ENCODE measurements at regions not wholly inside any gene's neighbourhood (a gene's known extent, or its start where the extent isn't known, plus 50 kb on each side); places are given as distances from the start of the nearest gene placed in this dataset.
A peak's percentile ranks its signal among the peaks of the same experiment; 100 is the strongest.

DNA sequence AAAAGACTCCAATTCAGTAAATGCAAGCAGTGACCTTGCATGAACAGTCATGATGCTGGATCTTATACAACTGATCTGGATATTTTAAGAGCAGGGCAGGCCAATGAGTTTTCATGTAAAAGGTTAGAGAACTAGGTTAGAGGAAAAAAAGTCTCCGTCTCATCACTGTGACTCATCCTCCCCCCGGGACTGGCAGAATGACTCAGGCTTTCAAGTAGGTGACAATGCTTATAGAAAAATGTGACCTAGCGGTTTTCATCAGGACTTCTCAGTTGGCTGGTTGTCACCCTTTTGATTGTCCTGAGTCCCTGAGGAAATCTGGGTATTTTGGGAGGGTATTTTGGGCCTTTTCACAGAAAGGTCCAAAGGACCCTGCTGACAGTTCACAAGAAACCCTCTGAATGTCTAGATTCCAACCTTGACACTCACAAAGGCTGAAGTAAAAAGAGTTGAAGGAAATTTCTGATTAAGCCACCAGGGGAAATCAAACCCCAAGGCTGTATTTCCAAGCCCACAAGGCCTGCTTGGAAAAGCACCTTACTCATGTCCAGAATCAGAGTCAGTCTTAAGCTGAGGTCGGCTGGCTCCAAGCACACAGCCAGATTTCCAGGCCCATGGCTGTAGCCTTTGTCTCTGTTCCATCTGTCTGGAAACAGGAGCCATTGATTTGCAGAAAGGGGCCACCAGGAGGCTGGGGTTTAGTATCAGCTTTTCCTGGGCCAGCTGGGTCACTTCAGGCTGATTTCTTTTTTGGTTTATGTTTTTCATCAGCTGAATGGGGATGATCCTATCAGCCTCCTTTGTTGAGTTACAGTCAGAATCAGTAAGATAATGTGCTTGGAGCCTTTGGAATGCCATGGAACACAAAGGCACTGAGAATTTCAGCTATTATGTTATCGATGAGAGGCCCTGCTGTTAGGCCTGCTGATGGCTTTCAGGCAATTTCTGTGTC lies 226.4 kb upstream of the HABP2 start:
- no peak for DNase-seq

DNA sequence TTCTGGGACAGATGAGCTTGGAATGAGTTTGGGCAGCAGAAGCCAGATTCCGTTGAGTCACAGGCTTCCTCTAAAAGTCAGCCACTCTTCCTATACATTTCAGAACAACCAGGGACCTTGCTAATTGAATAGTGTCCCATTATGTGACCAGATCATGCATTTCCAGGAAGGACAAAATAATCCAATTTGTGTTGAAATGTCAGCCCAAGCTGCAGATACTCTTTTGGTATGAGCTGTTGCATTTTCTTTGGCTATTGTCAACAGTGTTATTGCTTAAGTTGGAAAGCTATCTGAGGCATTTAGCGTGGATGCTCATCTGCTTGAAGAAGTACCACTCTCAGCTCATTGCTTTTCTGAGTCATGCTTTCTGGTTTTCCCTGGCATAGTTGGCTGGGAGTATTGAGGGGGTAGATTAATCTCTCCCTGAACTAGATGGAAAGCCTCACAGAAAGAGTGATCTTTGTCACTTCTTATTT lies 223.7 kb upstream of the HABP2 start:
- DNase-seq = no peak

DNA sequence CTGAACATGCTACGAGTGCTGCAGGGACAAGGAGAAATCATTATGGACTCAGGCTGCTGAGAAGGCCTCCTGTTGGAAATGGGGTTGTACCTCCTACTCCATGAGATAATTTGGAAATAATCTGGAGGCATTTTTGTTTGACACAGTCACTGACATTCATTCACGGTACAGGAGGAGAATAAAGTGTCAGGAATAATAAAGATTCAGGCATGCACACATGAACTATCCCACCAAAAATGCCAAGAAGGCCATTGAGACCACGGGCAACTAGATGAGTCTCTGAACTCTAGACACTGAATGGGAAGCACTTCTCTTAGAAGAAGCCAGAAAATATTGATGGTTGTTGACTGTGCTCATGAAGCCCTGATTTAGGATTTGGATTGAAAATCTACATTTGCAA lies 220.9 kb upstream of the HABP2 start:
- DNase-seq = no peak

DNA sequence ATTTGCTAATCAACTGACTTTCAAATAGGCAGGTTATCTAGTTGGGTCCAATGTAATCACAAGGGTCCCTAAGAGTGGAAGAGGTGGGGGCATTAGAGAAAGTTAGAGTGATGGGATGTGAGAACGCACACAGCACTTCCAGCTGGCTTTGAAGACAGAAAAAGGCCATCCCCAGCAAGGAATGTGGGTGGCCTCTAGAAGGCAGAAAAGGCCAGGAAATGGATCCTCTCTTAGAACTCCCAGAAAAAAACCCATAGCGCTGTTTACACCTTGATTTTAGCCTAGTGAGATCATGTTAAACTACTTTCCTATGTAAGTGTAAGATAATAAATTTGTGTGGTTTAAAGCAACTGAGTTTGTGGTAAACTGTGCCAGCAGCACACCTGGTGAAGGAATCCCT lies 219.5 kb upstream of the HABP2 start:
- DNase-seq = no peak

DNA sequence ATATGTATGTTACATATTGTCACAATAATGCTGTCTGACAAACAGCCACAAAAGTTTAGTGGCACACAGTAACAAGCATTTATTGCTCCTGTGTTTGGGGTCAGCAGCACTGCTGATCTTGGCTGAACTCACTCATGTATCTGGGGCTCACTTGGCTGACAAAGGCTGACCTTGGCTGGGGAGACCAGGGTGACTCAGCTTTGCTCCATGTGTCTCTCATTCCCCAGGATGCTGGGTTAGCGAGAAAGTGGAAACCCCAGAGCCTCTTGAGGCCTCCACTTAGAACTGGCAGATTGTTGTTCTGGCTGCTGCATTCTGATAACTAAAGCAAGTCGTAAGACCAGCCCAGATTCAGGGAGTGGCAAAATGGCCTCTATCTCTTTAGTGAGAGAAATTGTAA lies 217.3 kb upstream of the HABP2 start:
- no peak for DNase-seq

DNA sequence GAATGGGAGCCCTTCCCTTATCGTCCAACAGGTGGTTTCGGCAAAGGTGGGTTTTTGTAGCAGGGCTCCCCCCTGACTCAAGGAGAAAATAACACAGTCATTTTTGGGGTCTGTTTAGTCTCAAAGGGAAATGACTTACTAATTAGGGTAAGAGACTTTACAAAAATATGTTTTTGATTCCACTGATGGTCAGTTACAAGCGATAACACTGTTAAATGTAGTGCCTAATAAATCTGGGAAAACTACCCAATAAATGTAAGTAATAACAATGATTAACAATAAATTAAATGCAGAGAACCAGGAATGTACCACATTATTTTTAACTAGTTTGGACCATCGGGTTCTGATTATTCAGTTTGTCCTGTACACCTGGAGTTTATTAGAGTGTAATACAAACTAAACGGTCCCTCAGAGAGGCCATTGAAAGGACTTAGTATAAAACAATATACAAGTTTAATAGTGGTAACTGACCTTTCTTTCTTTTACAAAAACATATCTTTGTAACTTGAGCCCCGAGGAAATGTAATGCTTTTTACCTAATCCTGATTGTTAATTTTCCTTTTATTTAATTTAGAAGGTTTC lies 216.2 kb upstream of the HABP2 start:
- DNase-seq = no peak

DNA sequence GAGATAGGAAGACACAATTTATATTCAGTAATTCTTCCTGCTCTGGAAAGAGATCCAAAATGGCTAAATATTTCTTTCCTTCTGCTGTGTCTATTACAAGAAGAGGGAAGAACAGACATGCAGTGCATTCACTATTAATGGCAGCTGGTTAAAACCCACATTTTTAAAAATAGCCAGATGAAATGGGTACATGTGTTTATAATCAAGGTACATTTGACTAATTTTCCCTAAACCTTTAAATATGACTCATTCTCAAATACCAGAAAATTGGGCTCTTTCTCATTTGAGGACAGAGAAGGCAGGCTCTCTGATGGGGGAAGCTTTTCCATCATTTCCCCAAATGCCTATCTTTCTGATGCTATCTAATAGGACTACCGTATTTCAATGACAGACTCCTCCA lies 215.7 kb upstream of the HABP2 start:
- no peak for DNase-seq

DNA sequence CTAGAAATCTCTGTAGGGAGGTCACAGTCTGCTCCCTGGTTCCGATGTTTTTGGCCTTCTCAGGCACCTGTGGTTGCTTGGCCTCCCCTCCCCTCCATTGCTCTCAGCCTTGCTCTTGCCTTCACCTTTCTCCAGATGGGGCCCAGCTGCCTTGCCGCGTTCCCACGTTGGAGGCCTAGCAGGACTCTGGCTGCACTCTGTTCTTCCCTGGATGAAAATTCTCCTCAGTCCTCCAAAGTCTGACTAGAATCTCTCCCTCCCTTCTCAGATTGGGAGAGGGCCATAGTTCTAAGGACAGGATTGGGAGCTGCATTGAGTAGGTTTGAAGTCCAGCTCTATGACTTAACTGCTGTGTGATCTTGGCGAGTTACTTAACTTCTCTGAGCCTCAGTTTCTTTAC lies 213.7 kb upstream of the HABP2 start:
- DNase-seq = no peak

DNA sequence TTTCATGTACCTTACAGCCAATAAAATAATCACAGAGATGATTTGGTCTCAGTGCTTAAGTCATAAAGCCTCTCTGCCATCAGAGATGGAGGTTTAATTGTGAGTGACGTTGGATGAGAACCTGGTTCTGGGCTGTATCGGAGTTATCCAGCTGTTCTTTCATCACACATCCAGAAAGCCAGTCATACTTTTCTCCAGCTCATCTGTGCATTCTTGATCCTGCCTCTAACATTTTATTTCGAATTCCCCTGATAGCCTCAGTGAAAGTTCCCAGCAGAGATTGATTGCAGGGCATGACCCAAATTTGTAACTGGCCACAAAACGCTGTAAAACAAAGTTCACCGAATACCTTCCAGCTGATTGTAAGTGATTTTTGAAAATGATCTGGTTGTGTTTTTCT lies 212.6 kb upstream of the HABP2 start:
- DNase-seq = peak; percentile 71

DNA sequence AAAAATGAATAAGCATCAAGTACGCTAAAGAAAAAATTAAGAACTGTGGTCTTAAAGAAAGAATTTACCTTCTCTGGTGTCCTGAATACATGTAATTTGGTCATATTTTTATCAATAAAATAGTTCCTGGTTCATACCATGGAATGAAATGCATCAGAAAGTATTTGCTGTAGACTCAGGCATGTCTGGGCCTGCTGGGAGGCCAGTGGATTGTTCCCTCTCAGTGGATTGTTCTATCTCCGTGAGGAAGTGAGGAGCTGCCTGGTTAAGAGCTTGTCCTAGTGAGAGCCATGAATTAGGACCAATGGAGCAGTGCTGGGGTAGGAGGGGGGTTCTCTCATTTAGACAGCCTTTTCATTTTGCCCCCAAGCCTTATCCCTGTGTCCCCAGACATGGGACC lies 211.7 kb upstream of the HABP2 start:
- DNase-seq = no peak

DNA sequence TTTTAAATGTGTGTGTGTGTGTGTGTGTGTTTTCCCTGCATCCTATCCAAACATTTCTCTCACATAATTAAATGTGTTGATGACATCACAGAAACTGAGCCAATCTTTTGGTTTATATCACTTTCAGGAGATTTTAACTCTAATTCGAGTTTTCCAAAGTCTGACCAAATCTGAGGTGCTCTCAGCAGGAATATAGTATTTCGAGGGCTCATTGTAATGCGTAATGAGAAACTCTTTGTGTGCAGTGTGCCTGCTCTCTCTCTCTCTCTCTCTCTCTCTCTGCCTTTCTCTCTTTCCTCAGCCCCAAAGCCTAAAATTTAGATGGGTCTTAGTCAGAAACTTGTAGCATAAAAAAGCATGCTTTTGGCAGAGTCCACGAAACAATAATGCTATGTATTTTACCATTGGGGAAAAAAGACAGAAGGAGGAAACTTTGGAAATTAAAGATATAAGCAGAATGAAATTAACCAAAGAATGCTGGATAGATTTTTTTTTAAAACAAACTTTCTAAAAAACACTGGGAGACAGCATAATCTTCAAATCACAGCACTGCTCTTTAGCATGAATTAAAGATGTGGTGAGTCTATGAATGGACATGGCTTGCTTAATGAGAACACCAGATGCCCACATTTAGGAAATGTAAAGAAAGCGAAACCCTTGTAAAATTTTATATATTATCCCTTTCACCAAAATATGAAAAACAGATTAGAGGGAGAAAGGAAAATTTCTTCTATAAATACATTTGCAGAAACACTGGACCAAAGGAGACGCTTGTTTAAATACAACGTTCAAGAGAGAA lies 206.8 kb upstream of the HABP2 start:
- DNase-seq = peak; percentile 58

DNA sequence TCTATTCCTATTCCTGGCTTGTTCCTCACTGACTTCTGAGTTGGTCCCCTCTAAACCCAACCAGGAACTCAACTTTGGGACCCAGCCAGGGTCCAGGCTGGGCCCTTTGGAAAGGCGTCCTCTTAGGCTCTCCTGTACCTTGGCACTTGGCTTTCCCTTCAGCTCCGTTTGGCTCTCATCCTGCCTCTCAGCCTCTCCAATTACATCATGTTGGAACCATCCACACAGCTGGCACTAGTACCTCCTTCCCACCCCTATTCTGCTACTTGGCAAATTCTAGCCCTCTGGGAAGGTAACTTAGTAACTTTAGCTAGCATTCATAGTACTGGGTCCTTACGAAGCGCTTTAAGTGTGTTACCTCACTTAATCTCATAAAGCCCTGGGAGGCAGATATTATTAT lies 205.3 kb upstream of the HABP2 start:
- DNase-seq = peak; percentile 86

DNA sequence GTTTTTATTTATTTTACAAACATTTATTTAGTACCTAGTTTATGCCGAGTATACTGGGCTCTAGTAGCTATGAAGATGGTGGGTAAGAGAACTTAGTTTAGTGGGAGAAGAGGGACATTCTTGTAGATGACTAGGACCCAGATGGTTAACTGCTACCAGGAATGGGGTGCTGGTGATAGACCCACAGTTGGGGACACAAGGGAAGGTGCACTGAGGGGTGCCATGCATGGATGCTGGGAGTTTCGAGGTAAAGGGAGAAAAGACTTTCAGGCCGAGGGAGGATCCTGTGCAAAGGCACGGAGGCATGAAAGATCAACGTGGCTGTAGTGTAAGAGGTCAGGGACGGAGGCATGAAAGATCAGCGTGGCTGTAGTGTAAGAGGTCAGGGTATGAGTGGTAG lies 204.2 kb upstream of the HABP2 start:
- DNase-seq = no peak

DNA sequence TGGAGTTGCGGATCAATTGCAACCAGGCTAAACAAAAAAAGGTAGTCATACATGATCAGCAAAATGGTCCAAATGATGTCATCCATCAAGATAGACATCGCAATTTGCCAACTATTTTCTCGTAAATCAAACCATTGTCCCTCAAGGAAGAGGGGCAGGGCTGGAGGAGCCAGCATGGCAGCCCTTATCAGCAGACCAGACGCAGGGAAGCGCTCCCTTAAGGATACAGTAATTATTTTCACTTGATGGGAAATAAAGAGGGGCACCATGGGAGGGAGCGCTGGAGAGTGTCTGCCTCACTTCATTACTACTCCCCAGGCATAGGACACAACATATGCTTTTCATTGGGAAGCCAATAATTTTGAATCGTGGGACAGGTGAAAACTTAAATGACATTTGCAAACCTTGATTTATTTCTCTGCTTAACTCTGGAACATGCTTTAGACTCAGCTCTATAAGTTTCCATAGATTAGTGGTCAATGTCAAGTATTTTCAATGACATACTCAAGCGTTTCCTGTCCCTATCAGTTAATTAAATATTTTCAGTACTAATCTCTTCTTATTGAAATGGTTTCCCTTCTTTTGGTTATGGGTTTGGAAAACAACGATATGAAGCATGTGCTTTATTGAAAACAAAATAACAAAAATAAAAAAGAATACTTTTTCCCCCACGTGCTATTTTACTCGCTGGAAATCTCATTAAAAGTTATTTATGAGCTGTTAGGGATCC lies 202.4 kb upstream of the HABP2 start:
- no peak for DNase-seq

DNA sequence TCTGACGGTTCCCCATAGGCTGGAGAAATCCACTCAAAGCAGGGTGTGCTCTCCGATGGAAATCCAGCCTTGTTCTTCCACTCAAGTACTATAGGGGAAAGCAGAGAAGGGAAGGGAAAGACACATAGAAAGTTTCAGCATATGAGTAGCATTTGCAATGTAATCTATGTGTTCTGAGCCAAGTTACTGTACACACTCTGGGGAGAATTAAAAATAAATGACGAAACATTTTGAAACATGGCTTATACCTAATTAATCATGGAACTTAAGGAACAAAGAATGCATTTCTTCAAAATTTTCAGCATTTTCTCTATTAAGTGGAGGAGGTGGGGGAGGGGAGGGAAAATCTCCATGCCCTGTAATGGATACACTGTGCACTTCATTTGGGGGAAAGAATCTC lies 198.1 kb upstream of the HABP2 start:
- peak; percentile 68 for DNase-seq

DNA sequence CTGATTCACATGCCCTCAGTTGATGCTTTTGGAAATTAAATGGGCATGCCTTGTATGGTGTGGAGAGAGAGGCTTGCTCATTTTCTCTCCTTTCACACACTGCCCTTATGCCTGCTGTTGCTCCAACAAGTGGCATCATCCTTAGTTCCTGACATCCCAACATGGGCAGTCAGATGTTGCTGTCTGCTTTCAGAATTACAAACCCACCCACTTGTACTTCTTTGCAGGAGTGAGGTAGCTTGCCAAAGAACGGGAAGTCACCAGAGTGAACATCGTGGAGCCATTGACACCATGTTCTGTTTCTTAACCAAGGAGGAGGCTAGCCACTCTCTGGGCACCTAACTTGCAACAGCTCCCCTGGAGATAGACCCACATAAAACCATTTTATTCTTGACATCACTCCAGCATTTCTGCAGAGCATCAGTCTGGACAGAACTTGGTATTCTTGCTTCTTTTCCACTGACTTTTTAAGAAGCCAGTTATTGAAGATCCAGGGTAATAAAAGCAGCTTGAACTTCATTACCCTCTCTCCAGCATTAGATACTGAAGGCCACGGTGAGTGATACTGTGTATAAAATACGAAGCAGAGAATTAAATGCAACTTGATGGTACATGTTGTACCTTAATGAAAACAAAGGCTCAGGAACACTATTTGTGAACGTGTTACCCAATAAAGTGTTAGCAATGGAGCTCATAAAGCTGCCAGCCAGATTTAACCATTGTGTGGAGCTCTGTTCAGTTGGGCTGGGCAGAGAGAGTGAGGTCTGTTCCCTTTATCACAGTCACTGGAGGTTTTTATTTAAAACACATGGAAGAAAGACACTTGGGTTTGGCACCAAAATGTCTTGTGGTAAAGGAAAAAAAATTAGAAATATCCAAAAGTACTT lies 195.8 kb upstream of the HABP2 start:
- DNase-seq = no peak

DNA sequence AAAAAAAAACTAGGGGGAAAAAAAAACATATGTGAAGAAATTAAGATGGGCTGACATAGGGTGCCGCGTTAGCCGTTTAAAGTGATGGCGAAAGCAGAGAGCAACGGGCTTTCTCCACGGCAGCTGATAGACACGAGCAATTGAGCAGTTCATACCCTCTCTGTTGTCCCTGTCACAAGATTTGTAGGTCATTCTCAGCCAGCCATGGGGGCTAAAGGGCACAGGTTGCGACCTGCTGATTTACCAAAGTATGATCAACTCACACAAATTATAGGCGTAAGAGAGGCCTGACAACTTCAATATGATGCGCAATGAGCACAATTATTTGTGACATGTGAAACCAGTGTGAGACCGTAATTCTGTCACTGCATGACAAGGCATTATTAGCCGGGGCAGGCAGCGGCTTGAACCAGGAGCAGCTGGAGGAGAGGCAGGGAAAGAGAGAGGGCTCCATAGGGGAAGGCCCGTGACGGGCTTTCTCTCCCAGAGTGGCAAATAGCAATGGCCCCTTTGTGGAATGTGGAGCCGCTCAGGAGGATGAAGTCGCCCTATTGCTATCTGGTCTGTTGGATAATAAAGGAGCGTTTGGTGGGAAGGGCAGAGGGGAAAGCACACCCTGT lies 195.1 kb upstream of the HABP2 start:
- no peak for DNase-seq

DNA sequence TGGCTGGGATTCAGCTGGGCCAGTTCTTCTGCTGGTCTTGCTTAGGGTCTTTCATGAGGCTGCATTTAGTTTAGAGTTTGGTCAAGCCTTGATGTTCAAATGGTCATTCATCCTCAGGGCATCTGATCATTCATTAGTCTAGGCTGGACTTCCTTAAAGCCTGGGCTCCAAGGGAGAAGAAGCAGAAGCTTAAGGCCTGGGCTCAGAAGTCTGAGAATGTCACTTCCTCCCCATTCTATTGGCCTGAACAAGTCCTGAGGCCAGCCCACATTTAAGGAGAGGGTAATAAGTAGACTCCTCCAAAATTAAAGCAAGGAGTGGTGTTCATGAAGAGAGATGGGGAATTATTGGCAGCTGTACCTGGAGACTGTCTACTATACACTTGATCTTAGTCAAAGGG lies 193.2 kb upstream of the HABP2 start:
- no peak for DNase-seq

DNA sequence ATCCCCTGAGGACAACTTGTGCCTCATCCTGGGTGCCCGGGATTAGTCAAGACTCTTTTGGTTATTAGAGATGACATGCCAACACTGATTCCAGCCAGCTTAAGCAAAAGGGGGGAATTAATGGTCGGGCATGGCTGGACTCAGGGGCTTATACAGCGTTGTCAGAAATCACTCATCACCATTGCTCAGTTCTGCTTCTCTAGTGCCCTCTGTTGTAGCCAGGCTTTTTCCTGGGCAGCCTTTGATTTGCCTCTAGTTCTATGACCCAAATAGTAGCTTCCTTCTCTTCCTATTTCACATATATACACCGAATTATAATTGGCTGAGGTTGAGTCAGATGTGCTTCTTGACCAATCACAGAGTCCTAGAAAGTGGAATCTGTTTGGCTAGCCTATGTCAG lies 192.0 kb upstream of the HABP2 start:
- no peak for DNase-seq

DNA sequence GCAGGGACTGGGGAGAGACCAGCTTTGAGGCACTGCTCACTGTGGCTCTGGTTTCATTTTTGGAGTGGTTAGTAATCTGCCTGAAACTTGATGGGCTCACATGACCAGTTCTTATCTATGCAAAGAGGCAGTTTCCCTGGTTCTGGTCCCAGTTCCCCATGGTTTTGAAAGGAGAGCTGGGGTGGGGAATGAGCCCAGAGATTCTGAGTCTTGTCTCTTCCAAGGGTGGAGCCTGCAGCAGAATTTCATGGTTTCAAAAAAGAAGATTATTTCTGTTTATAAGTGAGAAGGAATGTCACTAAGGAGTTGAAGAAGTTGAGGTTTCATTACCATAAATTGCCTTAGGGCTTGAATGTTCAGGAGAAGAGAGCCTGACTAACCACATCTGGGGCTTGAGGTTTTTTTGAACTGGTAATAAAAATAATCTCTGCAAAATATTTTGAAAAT lies 190.2 kb upstream of the HABP2 start:
- DNase-seq = peak; percentile 35

DNA sequence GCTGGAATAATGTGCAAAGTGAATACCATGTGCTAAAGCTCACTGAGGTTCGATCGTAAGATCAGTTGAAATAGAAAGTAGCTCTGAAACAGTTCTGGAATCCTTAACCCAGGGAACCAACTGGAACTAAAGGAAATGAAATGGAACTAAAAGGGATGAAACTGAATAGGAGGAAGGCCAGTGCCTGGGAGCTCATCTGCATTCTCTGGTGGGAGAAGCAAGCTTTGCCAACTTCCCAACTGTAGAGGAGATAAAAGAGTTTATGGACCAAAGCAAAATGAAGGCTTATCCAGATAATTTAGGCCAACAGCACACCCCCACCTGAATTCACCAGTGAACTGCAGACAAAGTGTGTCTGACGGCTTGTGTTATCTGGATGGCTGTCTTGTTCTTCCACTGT lies 188.6 kb upstream of the HABP2 start:
- peak; percentile 58 for DNase-seq

All from tongue (tissue), 1 donor.